GM06990 (cell line): ENCODE measurements at regions not wholly inside any gene's neighbourhood (a gene's known extent, or its start where the extent isn't known, plus 50 kb on each side); places are given as distances from the start of the nearest gene placed in this dataset.

Experiments used
- DNase-seq: peaks from one replicate; pipeline ENCODE4 v3.0.0-alpha.2; 2011; ENCODE audit not compliant: insufficient read length; ENCODE audit errors: extremely low read depth
- H3K27me3 ChIP-seq: replicated peaks from 2 replicates; pipeline ENCODE4 v1.6.0; 2011; ENCODE audit warnings: low read length; ENCODE audit not compliant: control insufficient read depth, insufficient read depth
- H3K36me3 ChIP-seq: 2 replicates; pipeline ENCODE4 v1.5.1; 2011; ENCODE audit warnings: low read length; ENCODE audit not compliant: control insufficient read depth, insufficient read depth
- H3K4me3 ChIP-seq: replicated peaks from 2 replicates; pipeline ENCODE4 v1.5.1; 2011; ENCODE audit warnings: low read depth, mild to moderate bottlenecking, control low read depth, low read length
- CTCF ChIP-seq: IDR thresholded peaks from 2 replicates; pipeline ENCODE4 v1.5.1; 2011; ENCODE audit warnings: low read length, control low read depth, mild to moderate bottlenecking, inconsistent platforms; ENCODE audit not compliant: insufficient read depth, poor library complexity, severe bottlenecking

GRCh38 chr6:134603561-134603960, 285.6 kb upstream of the SGK1 start:
- DNase-seq = no peak
- H3K36me3 ChIP-seq = no peaks in the 10 kb centered on the region
- H3K4me3 ChIP-seq = no peak overlapping the region
- no peak for TF ChIP-seq CTCF
- H3K27me3 ChIP-seq = no peaks in the 10 kb centered on the region; the same call in 1 of the 2 replicates

GRCh38 chr6:134602123-134602522, 284.2 kb upstream of the SGK1 start:
- Histone ChIP-seq H3K36me3 (no peaks in the 10 kb centered on the region), H3K27me3 (no peaks in the 10 kb centered on the region; the same call in 1 of the 2 replicates), H3K4me3 (no peak overlapping the region)
- DNase-seq = no peak
- TF ChIP-seq CTCF = no peak

- H3K36me3 ChIP-seq = no peaks in the 10 kb centered on the region
- H3K4me3 ChIP-seq = no peak overlapping the region
- no peak for TF ChIP-seq CTCF
- H3K27me3 ChIP-seq = no peaks in the 10 kb centered on the region; the same call in 1 of the 2 replicates
- DNase-seq = no peak
Observed at GRCh38 chr6:134600671-134601070, 282.8 kb upstream of the SGK1 start.

DNA sequence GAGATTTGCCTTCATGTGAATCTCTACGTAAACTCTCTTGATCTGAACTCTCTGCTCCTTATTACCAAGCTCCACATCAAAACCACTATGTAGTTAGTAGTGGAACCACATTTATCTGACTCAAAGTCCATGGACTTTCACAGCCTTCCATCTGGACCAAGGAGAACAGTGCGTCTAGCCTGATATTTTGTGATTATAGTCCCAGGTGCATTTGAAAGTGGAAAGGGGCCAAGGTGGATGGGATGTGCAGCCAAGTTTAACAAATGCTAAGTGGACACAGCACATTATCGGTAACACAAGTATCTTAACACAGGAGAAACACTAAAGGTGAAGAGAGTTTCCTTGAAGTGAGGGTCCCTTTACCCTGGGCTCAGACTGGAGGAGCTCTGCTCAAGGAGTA, 281.2 kb upstream of the SGK1 start:
- TF ChIP-seq CTCF = no peak
- no peak for DNase-seq
- H3K36me3 ChIP-seq = no peaks in the 10 kb centered on the region
- H3K4me3 ChIP-seq = no peak overlapping the region
- H3K27me3 ChIP-seq = no peaks in the 10 kb centered on the region; the same call in none of the 2 replicates

GRCh38 chr6:134596191-134596590, 278.3 kb upstream of the SGK1 start:
- H3K4me3 ChIP-seq = no peak overlapping the region
- no peaks in the 10 kb centered on the region; the same call in 1 of the 2 replicates for H3K27me3 ChIP-seq
- TF ChIP-seq CTCF = no peak
- DNase-seq = no peak
- no peaks in the 10 kb centered on the region for H3K36me3 ChIP-seq

DNA sequence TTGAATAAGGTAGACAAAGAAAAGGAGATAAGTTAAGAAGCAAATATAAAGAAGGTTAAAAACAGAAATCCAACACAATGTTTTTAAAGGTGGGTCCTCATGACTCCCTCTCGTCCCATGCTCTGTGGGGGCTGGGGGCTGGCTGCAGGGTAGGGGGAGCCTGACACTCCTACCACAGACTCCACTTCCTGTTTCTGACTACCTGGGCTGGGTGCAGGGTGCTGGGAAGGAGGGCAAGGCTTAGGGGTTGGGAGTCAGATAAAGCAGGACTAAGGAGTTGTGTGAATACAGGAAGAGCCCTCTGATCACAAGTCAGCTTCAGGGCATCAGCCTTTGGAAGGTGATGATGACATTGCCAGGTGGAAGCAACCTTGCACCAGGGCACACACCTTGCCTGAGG, 277.0 kb upstream of the SGK1 start:
- no peaks in the 10 kb centered on the region; the same call in 1 of the 2 replicates for H3K27me3 ChIP-seq
- no peak for TF ChIP-seq CTCF
- no peak for DNase-seq
- no peaks in the 10 kb centered on the region for H3K36me3 ChIP-seq
- H3K4me3 ChIP-seq = no peak overlapping the region
